ENCODE measurements at regions not wholly inside any gene's neighbourhood (a gene's known extent, or its start where the extent isn't known, plus 50 kb on each side); places are given as distances from the start of the nearest gene placed in this dataset.

DNA sequence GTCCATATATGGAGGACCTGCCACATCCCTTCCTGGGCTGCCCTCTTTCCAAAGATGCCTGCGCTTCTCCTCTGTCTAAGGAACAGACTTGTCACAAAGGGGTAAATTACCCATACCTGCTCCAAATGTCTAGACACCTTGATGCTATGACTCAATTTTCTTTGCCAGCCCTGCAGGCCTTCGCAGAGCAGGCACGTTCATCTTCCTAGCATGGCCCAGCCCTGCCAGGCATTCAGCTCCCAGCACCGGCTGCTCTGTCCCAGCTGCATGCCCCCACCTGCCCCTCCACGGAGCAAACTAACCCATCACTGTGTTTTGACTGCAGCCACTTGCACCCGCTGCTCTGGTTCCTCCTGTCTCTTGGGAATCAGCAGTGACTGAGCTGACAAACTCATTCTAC lies 526.1 kb downstream of the MIAT start:
- no peak for DNase-seq

DNA sequence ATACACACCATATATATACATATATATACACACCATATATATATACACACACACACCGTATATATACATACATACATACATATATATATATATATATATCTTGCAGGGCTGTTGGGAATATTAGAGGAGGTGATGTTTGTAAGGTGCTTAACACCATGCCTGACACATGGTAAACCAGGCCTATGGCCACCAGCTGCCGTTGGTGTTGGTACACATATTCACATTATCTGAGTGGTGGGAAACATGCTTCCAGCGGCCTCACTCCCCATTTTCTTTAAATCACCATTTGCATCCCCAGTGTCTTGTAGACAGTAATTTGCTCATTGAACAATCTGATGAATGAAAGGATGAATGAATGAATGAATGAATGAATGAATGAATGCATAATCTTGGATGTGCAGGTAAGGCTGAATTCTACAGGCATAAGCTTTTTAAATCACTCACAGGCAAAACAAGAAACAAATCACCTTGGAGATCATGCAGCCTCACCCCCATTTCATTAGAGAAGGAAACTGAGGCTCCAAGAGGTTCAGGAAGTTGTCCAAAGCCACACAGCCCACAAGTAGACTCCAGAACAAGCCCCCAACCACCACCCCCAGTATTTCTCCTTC lies 527.8 kb downstream of the MIAT start:
- no peak for DNase-seq

DNA sequence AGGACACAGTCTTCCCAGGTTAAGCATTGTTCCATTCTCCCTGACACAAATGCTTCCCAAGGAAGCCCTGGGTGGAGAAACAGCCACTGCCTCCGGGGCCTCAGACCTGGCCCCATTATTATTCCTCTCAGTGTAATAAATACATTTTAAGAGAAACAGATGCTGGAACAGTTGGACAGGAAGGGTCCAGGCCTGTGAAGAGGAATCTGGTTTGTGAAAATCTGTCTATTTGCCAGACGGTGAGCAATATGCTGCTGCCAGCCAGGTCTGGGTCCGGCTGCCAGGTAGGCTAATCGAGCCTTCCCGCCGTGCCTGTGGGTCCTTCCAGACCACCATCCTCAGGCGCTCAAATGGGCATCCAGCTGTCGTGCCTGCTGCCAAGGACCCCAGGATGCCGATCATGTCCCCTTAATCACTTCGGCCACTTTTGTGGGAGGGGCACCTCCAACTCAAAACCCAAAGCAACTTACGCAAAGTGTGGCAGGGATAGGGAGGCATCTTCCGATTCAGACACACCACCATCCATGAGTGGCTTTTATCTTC lies 528.4 kb downstream of the MIAT start:
- no peak for DNase-seq

DNA sequence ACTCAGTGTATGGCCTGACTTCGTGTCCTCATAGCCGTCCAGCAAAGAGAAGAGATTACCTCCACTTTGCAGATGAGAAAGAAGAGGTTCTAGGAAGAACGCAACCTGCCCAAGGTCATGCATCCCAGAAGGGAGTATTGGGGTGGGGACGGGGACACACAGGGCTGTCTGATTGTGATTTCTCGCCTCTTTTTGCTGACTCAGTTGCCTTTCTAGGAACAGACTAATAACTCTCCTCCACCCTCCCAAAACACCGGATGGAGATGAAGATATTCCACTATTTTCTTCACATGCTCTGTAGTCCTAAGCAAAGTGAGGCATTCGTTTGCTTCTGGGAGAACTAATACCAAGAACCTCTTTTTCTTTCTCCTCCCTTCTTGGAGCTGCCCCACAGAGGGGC lies 529.3 kb downstream of the MIAT start:
- no peak for DNase-seq

DNA sequence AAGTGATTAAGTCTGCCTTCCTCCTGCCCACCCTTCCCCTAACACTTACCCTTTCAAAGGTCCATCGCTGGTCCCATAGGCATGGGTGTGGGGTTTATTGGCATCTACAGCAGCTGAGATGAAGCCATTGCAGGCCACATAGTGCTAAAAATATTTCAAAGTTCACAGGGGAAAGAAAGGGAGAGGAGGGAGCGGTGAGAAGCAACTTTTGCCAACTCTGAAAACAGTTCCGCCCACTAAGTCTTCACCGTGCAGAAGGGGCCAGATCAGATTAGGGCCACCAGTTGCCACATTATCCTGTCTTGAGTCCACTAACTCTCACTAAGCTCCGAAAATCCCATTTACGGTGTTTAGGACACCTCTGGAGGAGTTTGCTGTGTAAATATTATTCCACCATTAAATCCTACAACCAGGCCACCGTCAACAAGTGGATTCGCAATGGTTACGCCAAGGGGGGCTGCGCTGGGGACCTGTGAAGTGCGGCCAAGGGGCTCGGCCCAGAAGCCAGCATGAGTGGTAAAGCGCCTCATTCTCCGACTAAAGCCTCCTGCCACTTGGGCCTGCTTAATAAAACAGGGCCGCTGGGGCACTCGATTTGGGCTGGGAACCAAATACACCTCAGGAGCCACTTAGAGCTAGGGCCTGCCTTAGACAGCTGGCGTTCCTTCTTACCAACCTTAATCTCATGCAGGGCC lies 534.9 kb downstream of the MIAT start:
- no peak for DNase-seq

DNA sequence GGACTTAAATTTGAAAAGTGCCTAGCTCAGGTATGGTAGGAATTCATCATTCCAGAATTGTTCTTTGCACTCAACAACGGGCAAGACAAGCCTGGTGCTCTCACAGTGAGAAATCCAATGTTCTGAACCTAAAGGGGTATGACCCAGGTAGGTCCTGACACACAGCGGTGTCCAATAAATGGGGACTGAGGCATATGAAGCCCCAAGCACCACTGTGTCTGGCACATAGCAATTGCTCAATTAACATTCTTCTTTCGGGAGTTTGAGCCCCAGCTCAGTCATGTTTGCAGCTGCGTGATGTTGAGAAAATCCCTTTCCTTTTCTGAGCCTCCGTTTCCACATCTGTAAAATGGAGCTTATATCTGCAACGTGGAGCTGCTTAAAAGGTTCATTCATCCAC lies 535.8 kb downstream of the MIAT start:
- no peak for DNase-seq

DNA sequence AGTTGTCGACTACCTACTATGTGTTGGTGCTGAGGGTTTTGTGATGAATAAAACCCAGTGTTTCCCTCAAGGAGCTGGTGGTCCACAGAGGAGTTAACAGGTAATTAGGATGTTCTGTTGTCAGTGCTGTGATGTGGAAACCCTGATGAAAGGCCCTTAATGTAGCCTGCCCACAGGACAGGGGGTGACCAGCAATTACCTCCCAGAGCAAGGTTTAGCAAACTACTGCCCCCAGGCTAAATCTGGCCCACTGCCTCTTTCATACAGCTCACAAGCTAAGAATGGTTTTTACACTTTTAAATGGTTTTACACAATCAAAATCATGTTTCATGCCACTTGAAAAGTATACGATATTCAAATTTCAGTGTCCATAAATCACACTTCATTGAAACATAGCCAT lies 536.2 kb downstream of the MIAT start:
- DNase-seq = no peak

DNA sequence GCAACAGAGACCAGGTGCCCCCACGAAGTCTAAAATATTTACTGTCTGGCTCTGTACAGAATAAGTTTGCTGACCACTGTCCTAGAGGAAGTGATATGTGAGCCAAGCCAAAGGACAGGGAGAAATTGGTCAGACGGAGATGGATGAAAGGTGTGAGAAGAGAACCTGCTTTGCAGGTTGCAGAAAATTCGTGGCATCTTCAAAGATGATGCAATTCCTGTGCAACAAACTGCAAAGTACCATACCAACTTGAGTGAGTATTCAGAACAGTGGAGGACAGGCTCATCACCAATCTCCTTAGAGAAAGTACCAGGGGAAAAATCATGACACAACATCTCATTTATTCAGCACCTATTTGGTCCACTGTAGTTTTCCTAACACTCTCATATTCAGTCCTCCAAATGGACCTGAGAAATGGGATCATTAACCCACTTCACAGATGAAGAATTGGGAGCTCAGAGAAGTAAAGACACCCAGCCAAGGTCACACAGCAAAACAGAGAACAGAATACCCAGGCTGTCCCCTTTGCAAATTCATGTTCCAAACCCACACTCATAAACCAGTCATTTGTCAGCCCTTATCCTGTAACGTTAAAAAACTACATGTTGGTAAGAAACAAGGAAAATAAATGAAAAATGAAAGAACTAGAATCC lies 536.8 kb downstream of the MIAT start:
- no peak for DNase-seq

DNA sequence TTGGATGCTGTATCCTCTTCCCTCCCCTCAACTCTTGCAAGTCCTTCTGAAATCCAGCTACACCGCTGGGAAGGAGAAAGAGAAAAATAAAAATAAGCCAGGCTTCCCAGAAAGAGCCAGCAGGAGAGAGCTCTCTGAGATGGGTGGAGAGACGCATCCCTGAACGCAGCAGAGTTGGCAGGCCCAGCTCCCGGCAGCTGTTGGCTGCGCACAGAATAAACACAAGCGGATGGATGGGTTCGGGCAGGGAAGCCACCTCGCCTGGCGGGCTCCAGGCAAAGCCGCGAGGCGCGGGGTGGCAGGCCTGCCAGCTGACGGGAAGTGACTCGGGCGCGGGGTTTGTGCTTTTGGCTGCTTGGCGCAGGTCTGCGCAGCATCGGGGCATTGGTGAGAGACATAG lies 537.7 kb downstream of the MIAT start:
- DNase-seq = no peak

DNA sequence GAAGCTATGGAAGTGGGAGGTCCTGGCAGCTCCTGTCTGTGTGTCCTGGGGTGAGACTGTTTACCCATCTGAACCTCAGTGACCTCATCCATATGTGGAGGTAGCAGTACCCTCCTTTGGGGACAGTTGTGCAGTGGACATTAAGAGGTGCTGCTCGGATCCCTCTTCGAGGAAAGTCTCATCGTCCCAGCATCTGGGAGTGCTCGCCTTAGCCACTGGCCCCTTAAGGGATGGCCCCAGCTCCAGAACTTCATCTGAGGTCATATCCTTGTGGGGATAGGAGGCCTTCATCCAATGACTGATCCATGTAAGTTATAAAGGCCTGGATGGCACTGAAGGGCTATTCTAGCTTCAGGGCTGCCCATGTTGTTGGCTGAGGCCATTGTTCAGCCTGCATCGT lies 538.1 kb downstream of the MIAT start:
- DNase-seq = no peak

DNA sequence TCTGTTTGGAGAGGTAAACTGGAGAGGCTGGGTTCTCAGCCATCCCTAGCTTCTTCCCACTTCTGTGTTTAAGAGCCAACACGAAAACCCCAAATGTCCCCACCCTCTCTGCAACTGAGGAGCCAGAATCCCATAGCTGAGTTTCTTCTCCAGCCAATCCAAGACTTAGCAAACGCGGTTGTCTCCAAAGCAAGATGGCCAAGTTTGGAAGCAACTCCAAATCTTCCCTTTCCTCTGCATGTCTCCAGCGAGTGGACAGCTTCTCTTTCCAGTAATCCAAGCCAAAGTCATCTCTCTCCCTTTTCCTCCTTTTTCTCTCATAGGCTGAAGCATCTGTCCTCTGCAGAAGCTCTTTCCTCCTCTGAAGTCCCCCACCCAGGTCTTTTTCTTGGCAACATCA lies 539.2 kb downstream of the MIAT start:
- no peak for DNase-seq

DNA sequence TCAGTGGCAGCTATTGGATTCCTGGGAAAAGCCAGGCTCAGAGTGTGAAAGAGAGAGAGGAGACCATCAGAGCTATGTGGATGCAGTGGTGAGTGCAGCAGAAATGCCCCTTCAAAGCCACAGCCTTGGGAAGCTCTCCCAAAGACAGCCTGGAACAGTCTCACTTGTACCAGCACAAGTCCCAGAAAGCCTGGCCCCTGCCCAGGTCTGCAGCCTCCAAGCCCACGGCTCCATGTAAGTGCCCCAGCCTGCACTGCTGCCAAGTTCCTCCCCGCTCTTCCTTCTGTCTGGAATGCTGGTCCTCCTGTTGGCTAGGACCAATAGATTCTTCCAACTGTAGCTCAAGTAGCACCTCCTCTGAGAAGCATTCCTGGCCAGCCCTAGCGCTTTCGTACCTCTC lies 539.7 kb downstream of the MIAT start:
- no peak for DNase-seq

DNA sequence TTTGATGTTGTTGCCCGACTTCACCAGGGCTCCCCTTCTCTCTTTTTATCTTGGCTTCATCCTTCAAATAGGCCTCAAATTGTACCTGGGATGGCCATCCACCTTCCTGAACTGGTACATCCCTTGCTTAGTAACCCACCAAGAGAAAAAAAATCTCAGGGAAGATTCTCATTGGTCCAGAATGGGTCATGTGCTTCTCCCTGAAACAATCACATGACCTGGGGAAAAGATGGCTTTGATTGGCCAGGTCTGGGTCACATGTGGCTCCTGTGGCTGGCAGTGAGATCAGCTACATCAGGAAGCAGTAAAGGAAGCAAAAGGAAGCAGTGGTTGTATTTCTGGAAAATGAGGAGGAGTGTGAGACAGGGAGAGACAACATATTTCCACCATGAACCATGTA lies 540.2 kb downstream of the MIAT start:
- no peak for DNase-seq

DNA sequence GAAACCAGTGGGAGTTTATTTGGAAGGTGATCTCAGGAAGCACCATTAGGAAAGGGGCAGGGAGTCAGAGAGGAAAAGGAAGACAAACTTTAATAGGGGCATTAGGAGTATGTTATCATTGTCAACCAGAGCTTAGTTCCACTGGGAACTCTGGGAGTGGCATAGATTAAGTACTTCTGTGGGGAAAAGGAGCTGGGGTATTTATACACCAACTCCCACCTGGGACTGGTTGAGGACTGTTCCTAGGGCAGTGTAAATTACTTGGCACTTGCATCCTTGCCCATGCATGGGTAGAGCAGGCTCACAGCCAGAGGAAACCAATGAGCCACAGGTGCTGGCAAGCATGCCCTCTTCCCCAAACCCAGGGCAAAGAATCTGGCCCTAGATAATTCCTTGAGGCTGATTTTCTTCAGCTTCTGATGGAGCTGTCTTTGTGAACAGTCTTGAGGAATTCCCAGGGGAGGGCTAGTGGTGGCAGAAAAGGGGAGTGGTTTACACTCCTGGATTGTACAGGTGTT lies 541.2 kb downstream of the MIAT start:
- DNase-seq = no peak

DNA sequence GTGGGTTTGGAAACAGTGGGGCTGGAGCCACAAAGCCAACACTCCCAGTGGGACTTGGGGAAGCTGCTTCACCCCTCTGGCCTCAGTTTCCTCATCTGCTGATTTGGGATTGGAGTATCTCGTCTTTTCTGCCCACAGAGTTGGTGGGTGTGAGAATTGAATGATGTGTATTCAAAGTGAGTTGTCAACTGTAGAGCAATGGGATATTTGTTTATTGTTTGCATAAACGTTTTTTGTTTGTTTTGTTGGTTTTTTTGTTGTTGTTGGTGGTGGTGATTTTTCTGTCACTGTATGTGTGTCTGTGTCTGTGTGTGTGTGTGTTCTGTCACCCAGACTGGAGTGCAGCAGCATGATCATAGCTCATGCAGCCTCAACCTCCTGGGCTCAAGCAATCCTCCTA lies 542.0 kb downstream of the MIAT start:
- DNase-seq = no peak

DNA sequence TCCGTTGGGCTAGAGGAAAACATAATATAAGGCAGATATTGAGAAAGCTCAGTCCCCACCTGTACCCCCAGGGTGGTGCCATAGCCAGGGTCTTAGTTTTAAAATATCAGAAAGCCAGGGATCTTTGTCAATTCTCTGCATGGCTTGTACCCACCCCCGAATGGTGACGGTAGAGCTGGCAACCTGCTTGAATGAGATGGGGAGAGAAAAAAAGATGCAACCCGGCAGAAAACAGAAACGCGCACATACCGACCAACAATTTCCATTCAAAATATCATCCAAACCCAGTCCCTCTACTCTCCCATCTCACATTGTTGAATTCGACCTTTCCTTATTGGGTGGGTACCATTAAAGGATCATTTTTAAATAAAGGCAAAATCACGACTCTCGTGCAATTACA lies 543.9 kb downstream of the MIAT start:
- no peak for DNase-seq

DNA sequence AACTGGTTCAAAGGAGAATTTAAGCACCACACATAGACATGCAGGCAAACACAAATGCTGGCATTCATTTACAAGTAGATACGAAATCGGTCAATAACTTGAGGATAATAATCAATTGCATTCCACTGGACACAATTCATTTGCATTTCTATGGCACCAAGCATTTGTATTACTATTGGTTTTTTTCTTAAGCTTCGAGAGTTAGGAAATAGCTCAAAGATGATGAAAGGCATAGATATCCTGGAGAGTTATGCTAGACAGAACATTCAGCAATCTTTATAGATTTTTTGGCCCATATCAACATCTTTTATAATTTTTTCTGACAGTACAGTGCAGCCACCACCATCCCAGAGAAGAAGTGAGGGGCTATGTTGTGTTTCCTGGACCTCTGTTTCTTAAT lies 544.4 kb downstream of the MIAT start:
- DNase-seq = no peak

DNA sequence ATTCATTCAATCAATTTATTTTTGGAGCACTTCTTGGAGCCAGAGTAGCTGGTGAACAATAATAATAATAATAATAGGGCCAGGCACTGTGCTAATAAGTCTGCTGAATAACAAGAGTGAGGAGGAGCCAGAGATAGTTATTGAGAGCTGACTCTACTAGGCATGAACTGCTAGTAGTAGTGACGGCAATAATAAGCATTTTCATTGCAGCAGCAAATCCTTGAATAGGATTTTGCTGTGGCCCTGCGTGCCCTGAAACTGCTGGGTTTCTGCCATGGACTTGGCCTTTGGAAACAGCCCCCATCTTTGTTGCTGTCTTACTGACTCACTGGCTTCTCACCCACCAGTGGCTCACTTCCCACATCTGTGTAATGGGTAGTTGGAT lies 545.9 kb downstream of the MIAT start:
- no peak for DNase-seq

DNA sequence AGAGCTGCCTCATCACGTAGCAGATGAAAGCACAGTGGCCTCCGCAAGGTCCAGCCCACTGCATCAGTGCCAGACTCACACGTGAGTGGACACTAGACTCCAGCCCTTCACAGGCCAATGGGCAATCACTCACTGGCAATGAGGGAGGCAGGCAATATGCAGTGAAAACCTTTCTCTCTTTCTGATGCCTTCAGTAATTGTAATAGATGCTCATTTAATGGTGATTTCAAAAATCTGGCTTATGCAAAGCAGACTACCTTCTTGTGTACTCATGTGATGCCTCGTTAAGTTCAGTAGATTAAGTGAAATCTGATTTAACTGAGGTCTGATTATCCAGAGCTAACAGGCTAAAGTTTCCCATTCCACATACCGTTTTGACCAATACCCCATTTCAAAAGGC lies 546.9 kb downstream of the MIAT start:
- no peak for DNase-seq

DNA sequence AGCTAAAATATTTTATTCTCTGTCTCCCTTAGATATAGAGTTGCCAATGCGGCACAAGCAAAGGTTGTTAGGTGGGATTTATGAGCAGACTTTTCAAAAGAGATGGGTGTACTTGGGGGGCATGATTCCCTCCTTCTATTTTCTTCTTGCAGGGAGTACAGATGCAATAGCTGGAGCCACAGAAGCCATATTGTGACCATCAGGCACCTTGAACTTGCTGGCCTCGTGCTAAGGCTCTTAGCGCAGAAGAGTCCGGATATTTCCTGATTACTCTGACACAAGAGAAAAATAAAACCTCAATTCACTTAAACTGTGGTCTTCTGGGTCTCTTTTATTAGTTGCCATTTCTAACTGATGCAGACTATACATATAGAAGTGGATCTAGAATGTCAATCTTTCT lies 547.4 kb downstream of the MIAT start:
- DNase-seq = no peak

DNA sequence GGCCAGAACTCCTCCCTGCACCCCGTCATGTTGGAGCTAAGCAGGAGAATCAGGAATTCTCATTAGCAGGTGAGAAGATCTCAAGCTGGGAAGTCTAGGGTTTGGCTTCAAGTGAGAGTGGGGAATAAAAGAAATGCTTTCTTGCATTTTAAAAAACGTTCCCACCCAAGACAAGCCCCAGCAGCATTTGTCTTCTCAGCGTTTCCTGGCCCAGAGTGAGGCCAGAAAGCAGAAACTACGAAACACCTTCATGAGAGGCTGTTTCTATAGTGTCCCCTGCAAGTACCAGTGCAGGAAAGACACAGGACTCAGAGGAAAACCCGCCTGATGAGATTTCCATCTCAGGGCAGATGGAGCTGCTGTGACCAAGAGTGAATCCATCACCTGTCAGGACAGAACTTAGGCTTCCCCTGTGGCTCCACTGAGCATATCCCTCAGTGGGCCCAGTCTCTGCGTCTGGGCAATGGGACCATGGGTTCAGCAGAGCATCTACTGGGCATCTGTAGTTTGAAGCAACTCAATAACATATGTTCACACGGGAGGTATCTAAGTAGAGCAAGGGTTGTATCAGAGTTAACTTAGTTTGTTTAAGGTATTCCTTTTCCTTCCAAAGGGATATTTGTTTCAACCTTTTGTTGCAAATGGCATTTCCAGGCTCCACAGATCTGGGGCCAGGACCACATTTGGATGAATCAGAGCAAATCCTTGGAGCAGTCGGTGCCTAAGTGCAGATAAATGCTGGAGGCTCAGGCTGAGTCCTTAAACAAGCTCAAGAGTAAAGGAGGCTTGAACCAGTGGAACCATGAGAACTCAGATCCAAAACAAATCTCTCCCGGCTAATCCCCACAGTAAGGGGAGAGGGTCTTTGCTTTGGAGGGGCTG lies 548.3 kb downstream of the MIAT start:
- DNase-seq = no peak

DNA sequence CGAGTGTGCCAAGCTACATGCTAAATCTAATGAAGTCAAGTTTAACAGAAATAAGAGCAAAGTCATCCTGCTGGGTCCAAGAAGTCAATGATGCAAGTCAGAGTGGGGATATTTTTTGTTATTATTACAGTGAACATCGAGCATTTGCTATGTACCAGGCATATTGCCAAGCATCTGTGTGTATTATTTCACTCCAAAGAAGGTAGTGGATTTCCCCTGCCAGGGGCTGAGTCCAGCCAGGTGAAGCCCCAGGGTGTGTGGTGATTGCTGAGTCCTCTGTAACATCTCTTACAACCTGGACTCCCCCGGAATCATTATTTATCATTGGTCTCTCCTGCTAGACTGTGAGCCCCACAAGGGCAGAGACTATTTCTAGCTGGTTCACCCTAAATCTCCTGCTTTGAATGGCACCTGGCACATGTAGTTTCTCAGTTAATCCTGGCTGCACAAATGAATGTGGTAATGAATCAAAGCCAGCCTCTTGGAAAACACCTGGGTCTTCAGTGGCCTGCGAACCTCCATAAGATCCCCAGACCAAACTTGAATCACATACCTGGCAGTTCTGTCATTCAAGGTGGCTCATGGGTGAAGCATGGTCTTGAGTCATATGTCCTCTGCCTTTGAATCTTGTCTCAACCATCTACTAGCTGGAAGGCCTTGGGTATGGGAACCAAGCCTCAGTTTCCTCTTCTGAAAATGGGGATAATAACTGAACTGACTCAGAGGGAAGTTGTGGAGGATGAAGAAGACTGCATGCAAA lies 549.2 kb downstream of the MIAT start:
- no peak for DNase-seq

Data from occipital lobe (tissue), 1 donor.